GM19193 (cell line): ENCODE measurements at regions not wholly inside any gene's neighbourhood (a gene's known extent, or its start where the extent isn't known, plus 50 kb on each side); places are given as distances from the start of the nearest gene placed in this dataset.

Experiments used
- POLR2A ChIP-seq: IDR thresholded peaks from 4 replicates; pipeline ENCODE4 v1.6.1; 2011; ENCODE audit not compliant: insufficient read depth, insufficient read length; ENCODE audit errors: extremely low read depth

- TF ChIP-seq POLR2A = no peak
Observed at GRCh38 chrX:39509157-39509556, 588.6 kb downstream of the BCOR start.

GRCh38 chrX:39513836-39514235 is 583.9 kb downstream of the BCOR start:
- no peak for TF ChIP-seq POLR2A

- no peak for TF ChIP-seq POLR2A
Observed at GRCh38 chrX:39514801-39515200, 583.0 kb downstream of the BCOR start.

- TF ChIP-seq POLR2A = no peak
Observed at GRCh38 chrX:39516427-39516841, 581.3 kb downstream of the BCOR start.

GRCh38 chrX:39518476-39519029 is 579.2 kb downstream of the BCOR start:
- no peak for TF ChIP-seq POLR2A

GRCh38 chrX:39519030-39519488 is 578.7 kb downstream of the BCOR start:
- TF ChIP-seq POLR2A = no peak

GRCh38 chrX:39519566-39520301 is 578.0 kb downstream of the BCOR start:
- TF ChIP-seq POLR2A = no peak

GRCh38 chrX:39525758-39526157 is 572.0 kb downstream of the BCOR start:
- TF ChIP-seq POLR2A = no peak

GRCh38 chrX:39527025-39527424 is 570.7 kb downstream of the BCOR start:
- no peak for TF ChIP-seq POLR2A

GRCh38 chrX:39528161-39528916 is 569.4 kb downstream of the BCOR start:
- no peak for TF ChIP-seq POLR2A

GRCh38 chrX:39532761-39533160 is 565.0 kb downstream of the BCOR start:
- no peak for TF ChIP-seq POLR2A

- no peak for TF ChIP-seq POLR2A
Observed at GRCh38 chrX:39534949-39535348, 562.8 kb downstream of the BCOR start.

GRCh38 chrX:39536211-39536610 is 561.5 kb downstream of the BCOR start:
- no peak for TF ChIP-seq POLR2A

GRCh38 chrX:39541881-39542280 is 555.9 kb downstream of the BCOR start:
- no peak for TF ChIP-seq POLR2A

GRCh38 chrX:39542316-39542715 is 555.4 kb downstream of the BCOR start:
- no peak for TF ChIP-seq POLR2A
